NCI-H526 treated with DMSO at 0.1 percent for 48 hours (cell line): ENCODE measurements at regions not wholly inside any gene's neighbourhood (a gene's known extent, or its start where the extent isn't known, plus 50 kb on each side); places are given as distances from the start of the nearest gene placed in this dataset.
"Not testable (repeated sequence)": the region's sequence is repeated elsewhere in the genome, so short reads cannot be mapped to it uniquely, and the experiment has no call there.

Experiments
- DNase-seq: peaks from one replicate; lab custom pipeline; 2025; lab: John Stamatoyannopoulos, UW

DNA sequence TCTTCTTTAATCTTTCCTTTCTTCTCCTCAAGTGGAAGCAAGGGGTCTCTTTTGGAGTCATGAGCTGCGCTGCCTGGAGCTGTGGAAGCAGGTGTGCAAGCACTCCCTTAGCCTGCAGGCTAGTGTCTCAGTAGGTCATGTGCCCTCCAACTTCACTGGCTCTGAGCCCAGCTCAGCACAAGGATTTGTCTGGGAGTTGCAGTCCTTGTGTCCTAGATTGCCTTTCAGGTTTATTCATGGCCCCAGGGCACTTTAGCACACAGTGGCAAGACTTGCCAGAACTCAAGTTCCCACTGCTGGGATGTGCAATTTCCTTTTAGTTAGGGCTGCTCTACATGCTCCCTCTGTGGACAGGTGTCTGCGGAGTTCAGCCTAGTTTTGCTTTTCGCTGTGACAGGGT is 211.7 kb downstream of the LIG4 start:
- DNase-seq = no peak

DNA sequence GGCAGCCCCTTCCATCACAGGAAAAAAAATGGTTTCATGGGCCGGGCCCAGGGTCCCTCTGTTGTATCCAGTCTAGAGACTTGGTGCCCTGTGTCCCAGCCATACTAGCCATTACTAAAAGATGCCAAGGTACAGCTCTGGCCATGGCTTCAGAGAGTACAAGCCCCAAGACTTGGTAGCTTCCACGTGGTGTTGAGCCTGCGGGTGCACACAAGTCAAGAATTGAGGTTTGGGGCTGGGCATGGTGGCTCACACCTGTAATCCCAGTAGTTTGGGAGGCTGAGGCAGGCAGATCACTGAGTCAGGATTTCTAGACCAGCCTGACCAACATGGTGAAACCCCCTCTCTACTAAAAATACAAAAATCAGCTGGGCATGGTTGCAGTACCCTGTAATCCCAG is 214.3 kb downstream of the LIG4 start:
- DNase-seq = no peak

GRCh38 chr13:107999751-108000150 is 215.6 kb downstream of the LIG4 start:
- no peak for DNase-seq

DNA sequence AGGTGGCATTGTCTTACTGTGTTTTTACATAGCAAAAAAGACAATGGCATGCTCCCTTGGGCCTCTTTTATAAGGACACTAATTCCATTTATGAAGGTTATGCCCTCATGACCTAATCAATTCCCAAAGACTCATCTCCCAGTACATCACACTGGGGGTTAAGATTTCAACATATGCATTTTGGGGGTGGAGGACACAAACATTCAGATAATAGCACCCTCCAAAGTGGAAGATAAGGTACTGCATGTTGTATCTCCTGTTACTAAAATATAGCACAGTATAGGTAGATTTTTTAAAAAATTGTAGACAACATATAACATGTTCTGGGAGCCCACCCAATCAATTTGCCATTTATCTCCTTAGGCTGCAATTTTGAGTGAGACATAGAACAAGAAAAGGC is 221.2 kb downstream of the LIG4 start:
- DNase-seq = no peak

GRCh38 chr13:107993239-107993949 is 221.9 kb downstream of the LIG4 start:
- DNase-seq = no peak

DNA sequence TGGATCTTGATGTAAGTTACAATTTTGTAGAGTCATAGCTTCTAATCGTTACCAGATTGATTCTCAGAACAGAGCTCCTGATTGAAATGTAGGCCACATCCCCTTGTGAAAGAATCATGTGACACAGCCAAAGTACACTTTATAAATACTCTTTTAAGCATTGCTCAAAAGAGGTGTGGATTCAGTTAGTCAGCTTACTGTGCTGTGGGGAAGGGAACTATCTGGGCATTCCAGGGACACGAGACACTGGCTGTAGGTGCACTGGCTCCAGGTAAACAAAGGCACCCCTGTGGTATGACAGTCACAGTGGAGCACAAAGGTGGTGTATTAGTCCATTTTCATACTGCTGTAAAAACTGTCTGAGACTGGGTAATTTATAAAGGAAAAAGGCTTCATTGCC is 222.8 kb downstream of the LIG4 start:
- no peak for DNase-seq

- no peak for DNase-seq
Measured at GRCh38 chr13:107977071-107977574, 238.2 kb downstream of the LIG4 start.

- no peak for DNase-seq
Measured at GRCh38 chr13:107976628-107977027, 238.7 kb downstream of the LIG4 start.

- no peak for DNase-seq
Measured at GRCh38 chr13:107974409-107974808, 240.9 kb downstream of the LIG4 start.

DNA sequence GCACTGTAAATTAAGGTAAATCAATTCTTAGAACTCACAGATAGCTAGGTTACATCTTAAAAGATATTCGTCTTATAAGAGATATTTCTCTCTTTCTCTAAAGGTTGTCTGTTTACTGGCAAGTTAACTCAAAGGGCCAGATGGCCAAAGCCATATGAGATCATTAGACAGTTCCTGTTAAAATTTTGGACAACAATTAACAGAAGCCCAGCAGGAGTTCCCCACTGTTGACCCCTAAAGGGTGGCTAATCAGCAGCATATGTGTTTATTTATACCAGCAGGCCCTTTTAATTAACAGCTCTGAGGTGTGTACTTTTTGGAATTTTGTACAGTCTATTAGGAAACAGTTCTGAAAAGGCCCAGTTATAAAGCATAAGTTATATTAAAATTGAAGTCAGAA is 245.8 kb downstream of the LIG4 start:
- no peak for DNase-seq

DNA sequence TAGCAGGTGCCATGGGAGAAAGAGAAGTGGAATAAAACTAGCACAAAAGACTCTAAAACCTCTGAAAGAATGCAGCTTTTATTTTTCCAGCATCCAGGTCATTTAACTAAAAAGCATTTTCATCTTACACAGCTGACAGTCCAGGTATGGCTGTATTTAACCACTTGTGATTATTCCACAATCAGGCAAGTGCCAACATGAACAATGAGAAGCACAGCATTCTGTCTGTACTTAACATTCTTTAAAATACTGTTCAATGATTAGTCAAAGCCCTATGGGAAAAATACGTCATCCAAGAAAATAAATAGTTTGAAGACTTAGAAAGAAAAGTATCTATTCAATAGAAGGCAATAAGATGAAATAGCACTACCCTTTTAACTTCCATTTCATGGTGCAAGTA is 246.9 kb downstream of the LIG4 start:
- no peak for DNase-seq

GRCh38 chr13:107964395-107964794 is 250.9 kb downstream of the LIG4 start:
- DNase-seq = peak; percentile 34

DNA sequence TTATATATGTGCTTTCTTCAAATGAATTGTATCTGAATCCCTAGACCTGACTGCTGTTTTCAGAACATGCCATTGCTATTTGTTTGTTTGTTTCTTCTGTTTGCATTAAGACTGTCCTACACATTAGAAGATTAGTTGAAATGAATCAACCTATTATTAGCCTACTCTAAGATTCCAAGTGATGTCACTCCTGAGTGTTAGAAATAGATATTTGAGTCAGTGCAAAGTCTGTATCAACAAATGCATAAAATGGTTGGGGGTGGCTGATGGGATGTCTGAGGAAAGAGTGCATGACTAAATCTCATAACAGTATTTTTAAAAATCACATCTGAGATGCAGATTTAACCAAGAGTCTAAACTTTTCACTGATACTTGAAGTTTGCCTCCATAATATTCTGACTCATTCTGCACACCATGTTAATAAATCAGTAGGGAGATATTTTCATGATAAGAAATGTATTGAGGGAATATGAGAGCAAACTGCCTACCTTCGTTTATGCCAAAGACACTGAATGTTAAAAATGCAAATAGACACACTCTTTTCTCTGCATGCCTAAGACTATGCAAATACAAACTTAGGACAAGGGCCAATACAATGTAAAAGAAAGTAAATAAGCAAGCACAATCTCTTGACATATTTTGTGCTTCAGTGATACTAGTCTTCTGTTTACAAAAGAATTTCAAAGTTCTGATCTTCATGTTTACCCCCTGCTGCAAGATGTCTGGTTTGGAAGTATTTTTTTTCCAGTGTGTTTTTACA is 253.3 kb downstream of the LIG4 start:
- peak; percentile 84 for DNase-seq

DNA sequence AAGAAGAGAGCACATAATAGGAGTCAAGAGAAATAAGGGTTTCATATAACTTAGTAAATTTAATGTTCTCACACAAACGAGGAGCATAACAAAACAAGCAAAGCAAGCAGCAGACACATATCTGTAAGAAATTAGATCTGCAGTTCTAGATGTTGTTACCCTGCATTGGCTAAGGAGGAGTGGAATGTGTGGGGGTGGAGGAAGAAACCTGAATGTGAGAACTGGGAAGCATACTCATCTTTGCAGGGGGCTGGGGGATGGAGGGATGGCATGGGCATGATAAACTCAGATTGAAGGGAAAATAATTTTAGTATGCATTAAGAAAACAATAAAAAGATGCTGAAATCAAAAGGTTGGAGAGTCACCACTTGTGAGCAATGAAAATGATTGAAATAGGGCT is 255.0 kb downstream of the LIG4 start:
- no peak for DNase-seq

GRCh38 chr13:107956889-107957288 is 258.4 kb downstream of the LIG4 start:
- no peak for DNase-seq

DNA sequence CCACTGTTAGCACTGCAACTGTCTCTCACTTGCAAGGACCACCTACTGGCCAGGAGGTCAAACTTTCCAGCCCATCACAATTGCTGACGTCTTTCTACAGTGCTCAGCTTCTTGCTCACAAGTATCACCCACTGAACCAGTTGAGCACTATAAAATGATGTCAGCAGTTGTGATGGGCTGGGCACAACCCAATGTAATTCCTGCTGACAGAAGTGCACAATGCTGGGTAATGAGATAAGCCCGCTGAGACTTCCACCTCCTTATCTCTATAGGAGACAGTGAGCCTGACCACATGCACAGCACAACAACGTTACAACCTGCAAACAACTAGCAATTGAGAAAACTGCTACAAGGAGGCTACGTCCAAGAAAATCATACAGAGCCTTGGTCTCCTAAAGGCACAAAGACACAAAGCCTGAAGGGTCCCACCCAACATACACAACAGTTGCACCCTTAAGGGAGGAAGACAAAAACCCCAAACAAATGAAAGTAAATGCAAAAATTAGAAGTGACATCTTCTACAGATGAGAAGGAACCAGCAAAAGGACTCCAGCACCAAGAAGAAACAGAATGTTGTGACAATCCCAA is 273.2 kb downstream of the LIG4 start:
- no peak for DNase-seq

DNA sequence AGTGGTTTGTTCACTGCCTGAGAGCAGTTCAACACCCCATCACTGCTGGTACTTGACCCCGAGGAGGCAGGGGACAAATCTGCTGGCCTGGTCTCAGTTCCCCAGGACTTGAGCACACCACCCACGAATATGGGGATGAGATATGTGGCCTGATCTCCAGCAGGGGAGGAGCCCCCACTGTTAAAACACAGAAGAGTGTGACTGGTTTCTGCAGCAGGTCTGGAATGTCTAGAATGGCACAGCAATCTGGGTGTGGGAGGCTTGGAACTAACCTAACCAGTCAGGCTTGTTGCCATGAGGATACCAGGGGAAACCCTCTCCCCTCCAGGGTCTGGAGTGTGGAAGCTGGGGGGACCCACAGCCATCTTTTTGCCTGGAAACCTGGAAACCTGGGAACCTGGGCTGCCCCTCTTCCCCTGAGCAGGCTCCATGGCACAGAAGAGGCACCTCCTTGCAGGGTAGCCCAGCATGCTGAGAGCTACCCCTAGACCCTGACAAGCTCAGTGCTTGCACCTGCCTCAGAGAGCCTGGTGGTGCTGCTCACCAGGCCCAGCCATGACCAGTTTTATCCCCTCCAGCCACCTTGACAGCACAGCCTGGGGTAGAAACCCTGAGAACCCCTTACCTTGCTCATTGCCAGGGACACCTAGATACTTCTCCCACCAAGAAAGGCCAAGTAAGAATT is 273.8 kb downstream of the LIG4 start:
- DNase-seq = no peak

DNA sequence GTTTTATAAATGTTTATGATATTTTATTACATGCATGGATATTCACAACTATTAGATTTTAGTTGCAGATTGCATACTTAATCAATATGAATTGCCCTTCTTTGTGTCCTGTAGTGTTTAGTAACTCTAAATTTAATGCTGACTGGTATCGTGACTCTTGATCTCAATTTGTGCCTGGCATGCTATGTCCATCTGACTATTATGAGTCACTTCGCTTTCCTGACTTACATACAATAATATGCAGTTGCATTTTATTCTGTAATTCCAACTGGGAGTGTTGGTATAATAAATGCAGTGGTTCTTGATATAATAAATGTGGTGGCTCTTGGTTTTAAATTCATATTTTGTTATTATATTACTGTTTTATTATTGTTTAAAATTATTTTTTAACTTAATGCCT is 277.5 kb downstream of the LIG4 start:
- DNase-seq = no peak

- DNase-seq = no peak
Measured at GRCh38 chr13:107931056-107931455, 284.3 kb downstream of the LIG4 start.

GRCh38 chr13:107928762-107929161 is 286.6 kb downstream of the LIG4 start:
- DNase-seq = no peak

GRCh38 chr13:107927557-107927956 is 287.8 kb downstream of the LIG4 start:
- DNase-seq = no peak

GRCh38 chr13:107926515-107926914 is 288.8 kb downstream of the LIG4 start:
- not testable (repeated sequence) for DNase-seq

GRCh38 chr13:107916902-107917301 is 298.4 kb downstream of the LIG4 start:
- DNase-seq = not testable (repeated sequence)
